GM18867 (cell line): ENCODE measurements at regions not wholly inside any gene's neighbourhood (a gene's known extent, or its start where the extent isn't known, plus 50 kb on each side); places are given as distances from the start of the nearest gene placed in this dataset.

ENCODE experiments used
- ATAC-seq: cut with Tn5 transposase; IDR thresholded peaks from one replicate; pipeline ENCODE4 v1.9.1; 2021; ENCODE audit warnings: mild to moderate bottlenecking, moderate library complexity; ENCODE audit not compliant: unreplicated experiment

- no peak for ATAC-seq
Measured at GRCh38 chr7:114853189-114853588, 68.7 kb upstream of the MDFIC start.

GRCh38 chr7:114854369-114854768, 67.5 kb upstream of the MDFIC start:
- no peak for ATAC-seq

GRCh38 chr7:114856625-114857024, 65.3 kb upstream of the MDFIC start:
- ATAC-seq, result no peak

- ATAC-seq, result no peak
Measured at GRCh38 chr7:114857605-114858004, 64.3 kb upstream of the MDFIC start.

GRCh38 chr7:114859477-114859876, 62.4 kb upstream of the MDFIC start:
- no peak for ATAC-seq

GRCh38 chr7:114860206-114860605, 61.7 kb upstream of the MDFIC start:
- ATAC-seq, result no peak

GRCh38 chr7:114862406-114862805, 59.5 kb upstream of the MDFIC start:
- ATAC-seq, result no peak

- no peak for ATAC-seq
Measured at GRCh38 chr7:114864278-114864677, 57.6 kb upstream of the MDFIC start.

- peak; percentile 97 for ATAC-seq
Measured at GRCh38 chr7:114865564-114865963, 56.3 kb upstream of the MDFIC start.
